Stimulated activated CD4-positive, alpha-beta T cell treated with anti-CD3 and anti-CD28 coated beads, Interleukin-12 subunit alpha, Interleukin-12 subunit beta, amount 100 ng/mL, for 24 hours (primary cell): ENCODE measurements at regions not wholly inside any gene's neighbourhood (a gene's known extent, or its start where the extent isn't known, plus 50 kb on each side); places are given as distances from the start of the nearest gene placed in this dataset.
"Not testable (repeated sequence)": the region's sequence is repeated elsewhere in the genome, so short reads cannot be mapped to it uniquely, and the experiment has no call there.

Source experiments
- DNase-seq, 2 experiments: peaks; one replicate each; pipeline ENCODE4 v3.0.0-alpha.2; 2020; ENCODE audit warnings: low read depth in 2 of 2

DNA sequence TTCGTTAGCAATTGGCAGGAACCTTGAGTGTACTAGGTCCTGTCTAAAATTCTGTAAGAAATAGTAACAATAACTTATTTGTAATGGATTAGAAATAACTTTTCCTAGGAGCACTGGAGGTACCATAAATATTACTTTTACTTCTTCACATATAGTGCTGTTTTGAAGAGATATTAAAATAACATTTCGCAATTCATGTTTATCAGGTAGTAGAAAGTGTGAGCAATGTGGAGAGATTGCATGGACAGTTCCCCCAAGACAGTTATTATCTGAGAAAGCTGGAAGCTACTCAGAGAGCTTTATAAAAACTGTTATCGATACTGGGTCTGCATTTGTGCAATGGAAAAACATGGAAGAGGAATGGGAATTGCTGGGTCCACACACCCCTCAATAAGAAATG lies 128.5 kb upstream of the KIF26B start:
- no peak for DNase-seq

DNA sequence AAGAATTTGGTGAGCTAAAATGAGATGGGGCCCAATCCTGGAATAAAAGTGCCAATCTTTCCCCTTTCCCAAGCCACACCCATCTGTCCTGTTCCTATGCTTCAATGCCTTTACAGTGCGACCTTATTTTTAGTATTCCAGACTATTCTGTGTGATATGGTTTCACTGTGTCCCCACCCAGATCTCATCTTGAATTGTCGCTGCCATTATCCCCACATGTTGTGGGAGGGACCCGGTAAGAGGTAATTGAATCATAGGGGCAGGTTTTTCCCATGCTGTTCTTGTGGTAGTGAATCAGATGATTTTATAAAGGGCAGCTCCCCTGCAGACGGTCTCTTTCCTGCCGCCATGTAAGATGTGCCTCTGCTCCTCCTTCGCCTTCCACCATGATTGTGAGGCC lies 129.3 kb upstream of the KIF26B start:
- DNase-seq, result no peak

DNA sequence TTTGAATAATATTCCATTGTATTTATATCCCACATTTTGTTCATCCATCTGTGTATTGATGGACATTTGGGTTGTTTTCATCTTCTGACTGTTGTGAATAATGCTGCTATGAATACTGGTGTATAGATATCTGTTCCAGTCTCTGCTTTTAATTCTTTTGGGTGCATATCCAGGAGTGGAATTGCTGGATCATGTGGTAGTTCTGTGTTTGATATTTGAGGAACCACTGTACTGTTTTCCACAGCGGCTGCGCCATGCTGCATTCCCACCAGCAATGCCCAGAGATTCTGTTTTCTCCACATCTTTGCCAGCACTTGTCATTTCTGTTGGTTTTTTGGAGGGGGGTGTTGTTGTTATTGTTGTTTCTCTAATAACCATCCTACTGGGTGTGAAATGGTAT lies 131.6 kb upstream of the KIF26B start:
- DNase-seq, result no peak

DNA sequence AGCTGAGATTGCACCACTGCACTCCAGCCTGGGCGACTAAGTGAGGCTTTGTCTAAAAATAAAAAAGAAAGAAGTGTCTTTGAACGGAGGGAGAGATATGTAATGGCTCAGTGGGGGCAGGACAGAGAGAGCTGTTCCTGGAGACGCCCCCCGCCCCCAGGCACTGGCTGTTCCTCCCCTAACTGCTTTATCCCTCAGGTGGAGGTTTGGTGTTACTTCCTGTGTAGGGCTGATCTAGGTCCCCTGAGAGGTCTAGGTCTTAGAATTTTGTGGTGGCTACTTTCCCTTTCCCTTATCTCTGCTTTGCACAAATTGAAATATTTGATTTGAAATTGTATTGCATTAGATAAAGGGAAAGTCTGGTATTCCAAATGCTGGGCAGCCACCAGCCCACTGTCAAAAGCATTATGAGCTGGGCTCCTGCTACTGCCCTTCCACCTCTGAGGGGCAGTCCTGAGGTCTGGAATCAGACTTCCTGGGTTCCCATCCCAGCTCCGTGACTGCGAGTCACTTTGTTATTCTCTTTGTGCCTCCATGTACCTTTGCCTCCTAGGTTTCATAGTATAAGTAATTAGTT lies 134.8 kb upstream of the KIF26B start:
- DNase-seq, result no peak

DNA sequence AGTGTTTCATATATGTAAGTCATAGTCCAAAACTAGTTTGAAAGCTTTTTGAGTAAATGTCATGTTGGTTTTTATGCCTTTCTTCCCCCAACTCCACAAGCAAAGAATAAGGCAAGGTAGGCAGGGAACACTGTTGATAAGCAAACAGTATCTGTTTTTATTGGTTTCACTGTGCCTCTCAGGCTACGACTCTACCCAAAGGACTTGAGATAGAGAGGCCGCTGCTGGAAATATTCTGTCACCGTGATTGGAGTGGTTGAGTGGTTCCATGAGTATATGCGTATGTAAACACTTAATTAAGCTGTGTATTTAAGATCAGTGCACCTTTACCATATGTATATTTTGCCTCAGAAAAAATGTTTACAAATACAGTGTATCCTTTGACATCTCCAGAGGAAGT lies 138.1 kb upstream of the KIF26B start:
- no peak for DNase-seq

DNA sequence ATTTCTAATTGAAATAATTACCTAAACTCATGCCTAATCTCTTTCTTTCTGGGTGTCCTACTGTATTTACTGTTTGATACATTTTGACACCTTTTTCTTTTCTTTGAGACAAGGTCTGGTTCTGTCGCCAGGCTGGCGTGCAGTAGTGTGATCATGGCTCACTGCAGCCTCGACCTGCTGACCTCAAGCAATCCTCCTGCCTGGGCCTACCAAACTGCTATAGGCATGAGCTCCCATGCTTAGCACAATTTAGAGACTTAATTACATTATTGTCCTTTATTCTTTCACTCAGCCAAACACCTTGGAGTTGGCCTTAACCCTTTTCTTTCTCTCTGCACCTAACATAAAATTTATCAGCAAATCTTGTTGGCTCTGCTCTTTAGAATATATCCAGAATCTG lies 139.8 kb upstream of the KIF26B start:
- no peak for DNase-seq

DNA sequence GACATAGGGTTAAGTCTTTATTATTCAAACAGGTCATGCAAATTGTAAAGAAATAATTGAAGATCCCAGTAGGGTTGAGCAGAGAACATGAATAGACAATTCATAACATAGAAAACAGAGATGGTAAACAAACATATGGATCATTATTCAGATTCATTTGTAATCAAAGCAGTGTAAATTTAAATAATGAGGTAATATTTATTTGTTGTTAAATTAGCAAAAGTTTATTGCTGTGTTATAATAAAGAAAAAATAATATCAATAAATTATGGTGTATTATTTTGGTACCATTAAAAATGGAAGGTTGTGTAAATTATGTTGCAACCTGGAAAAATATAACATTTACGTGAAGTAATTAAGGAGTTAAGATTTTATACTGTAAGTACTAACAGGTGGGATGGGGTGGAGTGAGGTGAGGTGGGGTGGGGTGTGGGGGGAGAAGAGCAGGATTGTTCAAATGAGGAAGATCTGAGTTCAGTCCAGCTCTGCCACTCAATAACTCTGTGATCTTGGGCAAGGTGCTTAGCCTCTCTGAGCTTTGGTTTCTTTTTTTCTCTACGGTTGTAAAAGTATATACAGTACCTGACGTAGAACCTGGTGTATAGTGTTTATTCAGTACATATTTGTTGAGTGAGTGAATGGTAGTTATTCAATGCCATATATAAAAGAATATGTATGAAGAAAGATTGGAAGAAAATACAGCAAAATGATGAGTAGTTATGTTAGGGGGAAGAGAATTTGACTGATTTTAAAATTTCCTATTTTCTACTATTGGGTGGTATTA lies 140.3 kb upstream of the KIF26B start:
- DNase-seq, result no peak

DNA sequence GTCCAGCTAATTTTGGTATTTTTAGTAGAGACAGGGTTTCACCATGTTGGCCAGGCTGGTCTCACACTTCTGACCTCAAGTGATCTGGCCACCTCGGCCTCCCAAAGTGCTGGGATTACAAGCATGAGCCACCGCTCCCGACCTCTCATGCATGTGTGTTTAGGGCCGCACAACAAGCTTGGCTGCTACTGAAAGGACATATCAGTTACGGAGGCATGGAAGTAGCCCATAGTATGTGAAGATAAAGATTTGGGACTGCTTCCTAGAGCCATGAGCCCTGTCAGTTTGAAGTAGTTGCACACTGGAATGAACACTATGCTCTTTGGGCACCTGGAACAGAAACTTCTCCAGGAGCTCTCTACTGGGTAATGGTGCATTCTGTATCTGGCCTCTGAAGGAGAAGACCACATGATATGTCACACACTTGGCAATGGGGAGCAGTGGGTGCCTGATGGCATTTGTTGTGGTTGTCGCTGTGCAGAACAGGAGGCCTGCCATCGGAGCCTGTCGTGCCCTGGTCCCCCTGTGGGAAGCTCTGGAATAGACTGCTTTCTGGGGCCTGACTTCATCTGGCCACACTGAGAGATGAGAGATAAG lies 144.7 kb upstream of the KIF26B start:
- no peak for DNase-seq

DNA sequence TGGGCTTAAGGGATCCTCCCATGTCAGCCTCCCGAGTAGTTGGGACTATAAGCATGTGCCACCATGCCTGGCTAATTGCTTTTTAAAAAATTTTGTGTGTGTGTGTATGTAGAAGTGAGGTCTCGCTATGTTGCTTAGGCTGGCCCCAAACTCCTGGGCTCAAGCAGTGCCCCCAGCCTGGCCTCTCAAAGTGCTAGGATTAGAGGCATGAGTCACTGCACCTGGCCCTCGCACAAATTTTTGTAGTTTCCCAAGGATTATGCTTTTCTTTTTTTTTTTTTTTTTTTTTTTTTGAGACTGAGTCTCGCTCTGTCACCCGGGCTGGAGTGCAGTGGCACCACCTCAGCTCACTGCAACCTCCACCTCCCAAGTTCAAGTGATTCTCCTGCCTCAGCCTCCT lies 144.4 kb upstream of the HNRNPU start:
- no peak for DNase-seq

DNA sequence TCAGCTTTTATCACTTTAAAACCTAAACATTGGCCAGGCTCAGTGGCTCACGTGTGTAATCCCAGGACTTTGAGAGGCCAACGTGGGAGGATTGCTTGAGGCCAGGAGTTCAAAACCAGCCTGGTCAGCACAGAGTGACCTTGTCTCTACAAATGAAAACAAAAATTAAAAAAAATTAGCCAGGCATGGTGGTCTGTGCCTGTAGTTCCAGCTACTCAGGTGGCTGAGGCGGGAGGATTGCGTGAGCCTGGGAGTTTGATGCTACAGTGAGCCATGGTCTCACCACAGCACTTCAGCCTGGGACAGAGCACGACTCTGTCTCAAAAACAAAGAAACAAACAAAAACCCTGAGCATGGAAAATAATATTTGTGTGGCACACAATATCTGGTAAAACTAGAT lies 143.5 kb upstream of the HNRNPU start:
- no peak for DNase-seq

DNA sequence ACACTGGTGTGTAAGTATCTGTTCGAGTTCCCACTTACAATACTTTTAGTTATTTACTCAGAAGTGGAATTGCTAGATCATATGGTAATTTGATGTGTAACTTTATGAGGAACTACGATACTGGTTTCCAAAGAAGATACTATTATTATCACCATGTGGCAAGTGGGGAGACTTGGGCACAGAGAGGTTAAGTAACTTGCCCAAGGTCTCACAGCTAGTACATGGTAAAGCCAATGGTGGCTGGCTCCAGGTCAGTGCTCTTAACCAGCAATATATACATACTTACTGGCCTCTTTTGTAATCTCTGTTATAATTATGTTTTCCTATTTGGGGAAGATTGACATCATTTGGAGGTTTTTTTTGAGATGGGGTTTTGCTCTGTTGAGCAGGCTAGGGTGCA lies 138.9 kb upstream of the HNRNPU start:
- no peak for DNase-seq

DNA sequence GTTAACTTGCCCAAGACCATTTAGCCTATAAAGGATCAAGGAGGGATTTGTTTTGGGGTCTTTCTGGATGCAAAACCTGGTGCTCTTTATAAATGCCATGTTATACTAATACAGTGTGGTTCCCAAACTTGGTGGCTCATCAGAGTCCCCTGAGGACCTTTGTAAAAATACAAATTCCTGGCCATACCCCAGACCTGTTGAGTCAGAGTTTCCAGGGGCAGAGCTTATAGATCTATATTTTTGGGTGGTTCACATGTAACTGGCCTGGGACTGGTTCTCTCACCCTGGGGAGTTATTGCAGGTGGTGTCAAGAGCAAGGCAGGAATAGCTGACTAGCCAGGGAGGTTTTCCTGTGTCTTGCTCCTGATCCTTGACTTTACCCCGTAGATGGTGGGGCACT lies 136.9 kb upstream of the HNRNPU start:
- DNase-seq, result no peak

DNA sequence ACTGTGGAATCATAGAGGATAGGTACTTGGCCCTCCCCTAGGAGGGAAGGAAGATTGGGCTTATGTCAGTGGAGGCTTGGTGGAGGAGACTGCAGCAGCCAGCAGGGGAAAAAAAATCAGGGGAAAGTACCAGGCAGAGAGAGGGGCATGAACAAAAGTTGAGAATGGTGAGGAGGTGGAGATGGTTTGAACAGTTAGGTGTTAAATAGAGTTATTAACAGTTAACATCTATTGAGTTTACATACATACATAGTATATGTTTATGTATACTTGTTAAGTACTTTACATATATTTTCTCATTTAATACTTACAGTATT lies 136.5 kb upstream of the HNRNPU start:
- no peak for DNase-seq

DNA sequence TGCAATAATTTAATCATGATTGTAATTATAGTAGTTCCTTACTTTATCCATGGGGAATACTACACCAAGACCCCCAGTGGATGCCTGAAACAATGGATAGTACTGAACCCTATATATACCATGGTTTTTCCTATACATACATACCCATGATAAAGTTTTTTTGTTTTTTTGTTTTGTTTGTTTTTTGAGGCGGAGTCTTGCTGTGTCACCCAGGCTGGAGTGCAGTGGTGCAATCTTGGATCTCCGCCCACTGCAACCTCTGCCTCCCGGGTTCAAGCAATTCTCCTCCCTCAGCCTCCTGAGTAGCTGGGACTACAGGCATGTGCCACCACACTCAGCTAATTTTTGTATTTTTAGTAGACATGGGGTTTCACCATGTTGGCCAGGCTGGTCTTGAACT lies 135.3 kb upstream of the HNRNPU start:
- not testable (repeated sequence) for DNase-seq

DNA sequence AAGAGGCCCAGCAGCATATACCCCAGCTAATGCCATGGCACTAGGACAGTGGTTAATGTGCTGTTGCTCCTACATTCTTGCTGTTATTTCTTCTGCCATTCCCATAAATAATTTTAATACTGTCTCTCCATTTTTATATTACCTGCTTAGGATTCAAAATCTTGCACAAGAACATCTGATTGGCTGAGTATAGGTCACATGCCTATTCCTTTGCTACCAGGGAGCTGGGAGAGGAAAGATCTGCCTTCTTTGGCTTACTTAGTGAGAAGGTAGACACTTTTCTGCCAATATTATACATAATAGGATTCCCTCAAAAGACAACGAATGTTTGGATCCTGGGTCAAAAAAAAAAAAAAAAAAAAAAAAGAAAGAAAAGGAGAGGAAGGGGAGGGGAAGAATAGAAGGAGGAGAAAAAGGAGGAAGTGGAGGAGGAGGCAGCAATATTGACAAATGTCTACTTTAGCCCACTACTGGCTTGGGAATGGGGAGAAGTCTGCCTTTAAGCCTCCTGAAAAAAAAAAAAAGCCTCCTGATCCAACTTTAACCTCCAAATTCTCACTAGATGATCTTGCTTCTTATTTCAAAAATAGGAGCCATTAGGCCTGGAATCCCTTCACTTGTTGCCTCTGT lies 134.5 kb upstream of the HNRNPU start:
- no peak for DNase-seq

DNA sequence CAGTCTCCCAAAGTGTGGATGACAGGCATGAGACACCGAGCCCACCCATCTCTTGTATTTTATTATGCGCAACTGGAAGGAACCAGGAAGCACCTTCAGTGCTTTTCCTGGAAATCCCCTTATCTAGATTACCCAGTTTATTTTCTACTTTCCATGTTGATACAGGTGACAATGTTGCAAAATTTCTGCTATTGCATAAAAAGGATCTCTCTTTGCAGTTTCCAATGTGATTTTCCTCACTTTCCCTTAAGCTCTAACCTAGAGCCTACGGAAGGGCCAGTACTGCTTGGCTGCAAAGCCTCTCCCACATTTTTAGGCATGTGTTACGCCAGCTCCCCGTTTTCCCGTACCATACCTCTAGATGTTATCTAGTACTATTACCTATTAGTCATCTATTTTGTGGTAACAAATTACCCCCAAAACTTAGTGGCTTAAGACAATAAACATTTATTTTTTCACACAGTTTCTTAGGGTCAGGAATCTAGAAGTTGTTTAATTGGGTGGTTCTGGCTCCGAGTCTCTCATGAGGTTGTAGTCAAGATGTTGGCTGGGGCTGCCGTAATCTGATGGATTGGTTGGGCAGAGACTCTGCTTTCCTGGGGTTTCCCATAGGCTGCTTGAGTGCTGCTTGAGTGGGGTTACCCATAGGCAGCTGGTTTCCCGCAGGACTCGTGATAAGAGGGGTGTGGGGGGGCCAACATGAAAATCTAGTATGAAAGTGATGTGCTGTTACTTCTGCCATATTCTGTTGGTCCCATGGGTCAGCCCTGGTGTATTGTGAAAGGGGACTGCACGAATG lies 131.5 kb upstream of the HNRNPU start:
- no peak for DNase-seq

DNA sequence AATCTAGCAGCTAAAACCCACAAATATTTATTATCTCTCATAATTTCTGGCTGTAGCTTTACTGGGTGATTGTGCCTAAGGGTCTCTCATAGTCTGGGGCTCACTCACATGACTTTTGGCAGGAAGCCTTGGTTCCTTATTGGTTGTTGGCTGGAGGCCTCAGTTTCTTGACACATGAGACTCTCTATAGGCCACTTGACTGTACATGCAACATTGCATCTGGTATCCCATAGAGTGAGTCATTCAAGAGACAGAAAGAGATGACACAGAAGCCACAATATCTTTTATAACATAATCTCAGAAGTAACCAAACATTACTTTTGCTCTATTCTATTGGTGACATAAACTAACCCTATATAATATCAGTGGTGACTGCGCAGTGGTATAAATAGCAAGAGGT lies 128.5 kb upstream of the HNRNPU start:
- no peak for DNase-seq

DNA sequence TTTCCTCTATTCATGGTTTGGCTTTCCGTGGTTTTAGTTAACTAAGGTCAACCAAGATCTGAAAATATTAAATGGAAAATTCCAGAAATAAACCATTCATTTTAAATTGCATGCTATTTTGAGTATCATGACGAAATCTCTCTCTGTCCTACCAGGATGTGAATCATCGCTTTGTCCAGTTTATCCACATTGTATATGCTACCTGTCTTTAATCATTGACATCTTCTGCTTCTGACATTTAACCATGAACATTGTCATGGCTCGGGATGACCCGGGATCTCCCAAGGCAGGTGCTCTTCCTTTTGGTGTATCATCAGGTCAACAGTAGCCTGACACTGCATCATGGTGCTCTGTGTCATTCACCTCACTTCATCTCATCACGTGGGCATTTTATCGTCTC lies 125.5 kb upstream of the HNRNPU start:
- DNase-seq, result no peak

DNA sequence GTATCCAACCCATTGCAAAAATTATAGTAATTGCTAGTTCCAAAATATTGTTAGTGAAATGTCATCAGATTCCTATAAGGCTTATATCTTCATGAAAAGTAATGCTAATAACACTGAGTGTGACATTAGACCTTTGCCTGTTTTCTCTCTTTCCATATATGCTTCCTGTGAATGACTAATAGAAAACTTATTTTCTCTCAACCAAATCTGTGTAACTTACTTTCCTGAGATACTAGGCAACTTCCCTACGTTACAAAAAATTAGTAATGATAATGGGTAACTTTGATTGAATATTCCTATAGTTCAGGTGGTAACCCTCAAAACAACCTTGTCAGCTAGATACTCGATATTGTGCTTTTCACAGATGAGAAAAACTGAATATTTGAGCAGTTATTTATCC lies 124.2 kb upstream of the HNRNPU start:
- DNase-seq, result no peak

DNA sequence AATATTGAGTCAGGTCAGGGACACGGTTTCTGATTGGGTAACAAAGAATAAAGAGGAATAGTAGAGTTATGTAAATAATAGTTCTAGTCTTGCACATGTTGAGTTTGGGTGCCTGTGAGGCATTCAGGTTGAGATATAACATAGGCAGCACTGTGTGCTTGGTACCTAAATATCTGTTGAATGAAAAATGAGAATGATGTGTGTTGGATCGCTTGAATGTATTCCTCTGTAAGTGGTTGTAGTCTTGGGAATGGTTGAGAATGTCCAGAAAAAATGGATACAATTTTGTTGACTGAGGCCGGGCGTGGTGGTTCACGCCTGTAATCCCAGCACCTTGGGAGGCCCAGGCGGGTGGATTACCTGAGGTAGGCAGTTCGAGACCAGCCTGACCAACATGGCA lies 116.3 kb upstream of the HNRNPU start:
- DNase-seq, result no peak

DNA sequence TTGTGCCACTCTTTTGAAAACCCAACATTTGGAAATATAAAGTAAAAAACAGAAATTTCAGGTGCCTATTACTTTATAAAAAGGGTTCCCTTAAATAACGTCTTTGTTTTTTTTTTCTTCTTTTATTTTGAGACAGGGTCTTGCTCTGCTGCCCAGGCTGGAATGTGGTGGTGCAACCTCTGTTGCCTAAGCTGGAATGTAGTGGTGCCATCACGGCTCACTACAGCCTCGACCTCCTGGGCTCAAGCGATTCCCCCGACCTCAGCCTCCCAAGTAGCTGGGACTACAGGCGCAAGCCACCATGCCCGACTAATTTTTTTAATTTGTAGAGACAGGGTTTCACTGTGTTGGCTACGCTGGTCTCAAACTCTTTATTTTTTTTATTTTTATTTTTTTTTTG lies 110.2 kb upstream of the HNRNPU start:
- DNase-seq, result no peak

DNA sequence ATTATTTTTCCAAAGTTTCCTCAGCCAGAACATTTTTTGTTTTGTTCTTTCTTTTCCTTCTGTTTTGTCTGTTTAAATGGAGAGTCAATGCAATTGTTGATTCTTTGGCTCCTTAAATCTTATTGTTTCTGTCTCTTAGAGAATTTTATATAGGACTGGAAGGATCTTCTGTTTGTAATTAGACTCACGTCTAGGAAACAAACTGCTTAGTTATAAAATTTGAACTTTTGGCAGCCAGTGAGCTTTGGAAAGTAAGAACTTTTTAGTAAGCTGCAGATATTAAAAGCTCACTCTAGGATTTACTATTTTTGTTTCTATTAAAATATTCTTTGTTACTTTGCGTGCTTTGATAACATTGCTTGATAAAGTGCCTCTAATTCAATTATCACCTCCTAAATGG lies 109.8 kb upstream of the HNRNPU start:
- DNase-seq, result no peak
